ENCODE measurements at regions not wholly inside any gene's neighbourhood (a gene's known extent, or its start where the extent isn't known, plus 50 kb on each side); places are given as distances from the start of the nearest gene placed in this dataset.
A peak's percentile ranks its signal among the peaks of the same experiment; 100 is the strongest.
"Not testable (repeated sequence)": the region's sequence is repeated elsewhere in the genome, so short reads cannot be mapped to it uniquely, and the experiment has no call there.

GRCh38 chr6:106857771-106858652, 116.5 kb downstream of the CD24 start:
- Histone ChIP-seq H3K27ac (ENCODE audit: low read depth in 2 of 2, low read length in 1 of 2) (peak overlapping the region; percentile 67 to 72), H3K4me1 (ENCODE audit: control insufficient read depth in 2 of 2, insufficient read depth in 2 of 2, low read length in 1 of 2) (peaks cover 0 to 2% of the 10 kb centered on the region in 2 donors), H3K36me3 (ENCODE audit: control insufficient read depth in 2 of 2, insufficient read depth in 2 of 2, low read length in 1 of 2) (no peaks in the 10 kb centered on the region), H3K27me3 (ENCODE audit: control insufficient read depth in 1 of 2, insufficient read depth in 2 of 2, low read length in 2 of 2) (no peaks in the 10 kb centered on the region), H3K9me3 (ENCODE audit: control insufficient read depth in 2 of 2, insufficient read depth in 1 of 2, low read depth in 1 of 2, low read length in 1 of 2) (peaks cover 0 to 3% of the 10 kb centered on the region in 2 donors), H3K4me3 (ENCODE audit: low read depth in 1 of 2, low read length in 2 of 2) (no peak overlapping the region)
- 86 to 88% methylated on average over 9 of the region's 9 CpGs for WGBS, 2 donors

DNA sequence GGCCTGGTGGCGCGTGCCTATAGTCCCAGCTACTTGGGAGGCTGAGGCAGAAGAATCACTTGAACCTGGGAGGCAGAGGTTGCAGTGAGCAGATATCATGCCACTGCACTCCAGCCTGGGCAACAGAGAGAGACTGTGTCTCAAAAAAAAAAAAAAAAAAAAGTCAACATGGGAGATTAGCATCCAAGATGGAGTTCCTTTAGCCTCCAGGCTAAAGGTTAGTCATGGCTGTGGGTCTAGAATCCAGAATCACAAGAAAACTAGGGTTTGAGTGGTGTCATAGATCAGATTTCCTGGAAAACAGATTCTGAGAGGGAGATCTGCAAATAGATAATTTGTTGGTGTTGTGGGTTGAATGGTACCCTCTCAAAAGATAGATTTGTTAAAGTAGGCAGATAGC, 117.2 kb downstream of the CD24 start:
- not testable (repeated sequence) for H3K36me3 ChIP-seq (ENCODE audit: control insufficient read depth in 2 of 2, insufficient read depth in 2 of 2, low read length in 1 of 2); H3K9me3 ChIP-seq (ENCODE audit: control insufficient read depth in 2 of 2, insufficient read depth in 1 of 2, low read depth in 1 of 2, low read length in 1 of 2); H3K4me1 ChIP-seq (ENCODE audit: control insufficient read depth in 2 of 2, insufficient read depth in 2 of 2, low read length in 1 of 2); H3K4me3 ChIP-seq (ENCODE audit: low read depth in 1 of 2, low read length in 2 of 2); H3K27me3 ChIP-seq (ENCODE audit: control insufficient read depth in 1 of 2, insufficient read depth in 2 of 2, low read length in 2 of 2)
- 96 to 98% methylated on average over 2 of the region's 2 CpGs for WGBS, 2 donors
- H3K27ac ChIP-seq (ENCODE audit: low read depth in 2 of 2, low read length in 1 of 2): peak overlapping the region; percentile 67 to 72

DNA sequence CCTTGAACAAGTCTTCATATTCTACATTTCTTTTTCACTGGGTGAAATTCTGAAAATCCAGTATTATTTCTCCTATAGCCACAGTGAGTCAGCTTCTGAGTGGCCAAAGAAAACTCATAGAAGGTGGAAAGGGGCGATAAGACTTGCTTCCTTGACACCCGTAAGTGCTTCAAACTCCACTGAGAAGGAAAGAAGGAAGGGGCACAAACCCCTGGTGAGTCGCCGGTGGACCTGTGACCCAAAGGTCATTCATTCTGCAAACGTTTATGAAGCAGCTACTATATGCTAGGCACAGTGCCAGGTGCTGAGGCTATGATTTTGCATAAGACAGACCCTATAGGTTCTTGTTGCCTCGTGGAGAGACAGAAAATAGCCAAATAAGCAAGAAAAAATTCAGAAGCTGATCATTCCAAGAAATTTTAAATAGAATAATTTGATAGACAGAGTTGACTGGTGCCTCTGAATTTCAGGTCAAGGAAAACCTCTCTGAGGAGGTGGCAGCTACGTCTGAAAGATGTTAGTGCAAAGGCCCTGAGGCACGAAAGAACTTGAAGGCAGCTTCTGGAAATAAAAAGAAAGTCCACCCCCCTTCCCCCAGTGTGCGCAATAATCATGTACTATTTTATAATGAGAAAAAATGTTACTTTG, 118.2 kb downstream of the CD24 start:
- WGBS, 2 donors: 76 to 77% methylated on average over 9 of the region's 9 CpGs
- no peak overlapping the region for H3K27ac ChIP-seq (ENCODE audit: low read depth in 2 of 2, low read length in 1 of 2)
- no peaks in the 10 kb centered on the region for H3K27me3 ChIP-seq (ENCODE audit: control insufficient read depth in 1 of 2, insufficient read depth in 2 of 2, low read length in 2 of 2)
- peaks cover 0 to 2% of the 10 kb centered on the region in 2 donors for H3K9me3 ChIP-seq (ENCODE audit: control insufficient read depth in 2 of 2, insufficient read depth in 1 of 2, low read depth in 1 of 2, low read length in 1 of 2)
- no peak overlapping the region for H3K4me3 ChIP-seq (ENCODE audit: low read depth in 1 of 2, low read length in 2 of 2)
- no peaks in the 10 kb centered on the region for H3K36me3 ChIP-seq (ENCODE audit: control insufficient read depth in 2 of 2, insufficient read depth in 2 of 2, low read length in 1 of 2)
- peaks cover 0 to 2% of the 10 kb centered on the region in 2 donors for H3K4me1 ChIP-seq (ENCODE audit: control insufficient read depth in 2 of 2, insufficient read depth in 2 of 2, low read length in 1 of 2)

DNA sequence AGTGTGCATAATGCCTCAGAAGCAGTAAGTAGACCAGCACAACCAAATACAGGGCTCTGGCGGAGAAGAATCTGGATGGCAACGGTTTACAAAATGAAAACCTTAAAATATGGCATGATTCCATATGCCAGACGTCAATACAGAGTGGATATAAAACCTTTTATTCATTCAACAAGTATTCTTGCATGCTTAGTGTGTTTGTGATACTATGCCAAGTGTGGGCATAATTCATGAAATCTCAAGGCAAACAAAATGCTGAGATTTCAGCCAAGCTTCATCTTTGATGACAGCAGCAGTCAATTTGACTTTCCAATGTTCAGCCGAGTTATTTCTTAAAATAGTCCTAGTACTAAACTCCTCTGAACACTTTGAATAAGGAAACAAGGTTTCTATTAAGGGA, 119.4 kb downstream of the CD24 start:
- WGBS, 2 donors: 41 to 46% methylated on average over 4 of the region's 4 CpGs
- Histone ChIP-seq H3K9me3 (ENCODE audit: control insufficient read depth in 2 of 2, insufficient read depth in 1 of 2, low read depth in 1 of 2, low read length in 1 of 2) (peaks cover 0 to 2% of the 10 kb centered on the region in 2 donors), H3K4me3 (ENCODE audit: low read depth in 1 of 2, low read length in 2 of 2) (no peak overlapping the region), H3K27me3 (ENCODE audit: control insufficient read depth in 1 of 2, insufficient read depth in 2 of 2, low read length in 2 of 2) (no peaks in the 10 kb centered on the region), H3K36me3 (ENCODE audit: control insufficient read depth in 2 of 2, insufficient read depth in 2 of 2, low read length in 1 of 2) (no peaks in the 10 kb centered on the region), H3K27ac (ENCODE audit: low read depth in 2 of 2, low read length in 1 of 2) (no peak overlapping the region), H3K4me1 (ENCODE audit: control insufficient read depth in 2 of 2, insufficient read depth in 2 of 2, low read length in 1 of 2) (peaks cover 0 to 2% of the 10 kb centered on the region in 2 donors)

DNA sequence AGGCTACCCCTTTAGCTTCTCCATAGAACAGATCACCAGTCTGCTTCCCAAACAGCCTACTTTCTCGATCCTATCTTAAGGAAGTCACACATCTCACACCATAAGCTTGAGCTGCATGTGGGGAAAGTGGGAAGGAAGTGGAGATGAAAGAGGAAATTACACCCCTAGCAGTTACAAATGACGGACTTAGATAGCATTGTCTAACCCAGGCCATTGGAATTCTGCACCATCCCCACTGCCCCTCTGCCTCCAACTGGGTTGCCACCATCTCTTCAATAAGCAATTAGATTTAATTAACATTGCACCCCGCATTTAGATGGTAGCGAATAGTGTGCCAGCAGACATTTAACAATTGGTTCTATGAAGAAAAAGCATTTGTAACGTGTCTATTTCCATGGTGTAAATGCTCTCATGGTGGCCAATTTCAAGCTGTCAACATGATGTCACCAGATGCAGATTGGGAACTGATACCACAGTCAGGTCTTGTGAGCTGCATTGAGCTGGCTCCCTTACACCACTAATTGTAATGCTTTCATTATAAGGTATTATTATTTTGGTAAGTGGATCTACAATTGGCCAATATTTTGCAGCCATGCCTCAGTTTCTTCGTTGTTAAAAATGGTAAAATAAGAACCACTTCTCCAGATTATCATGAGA, 124.7 kb downstream of the CD24 start:
- peaks cover 0 to 2% of the 10 kb centered on the region in 2 donors for H3K9me3 ChIP-seq (ENCODE audit: control insufficient read depth in 2 of 2, insufficient read depth in 1 of 2, low read depth in 1 of 2, low read length in 1 of 2)
- H3K36me3 ChIP-seq (ENCODE audit: control insufficient read depth in 2 of 2, insufficient read depth in 2 of 2, low read length in 1 of 2): no peaks in the 10 kb centered on the region
- 74 to 84% methylated on average over 6 of the region's 6 CpGs for WGBS, 2 donors
- H3K4me1 ChIP-seq (ENCODE audit: control insufficient read depth in 2 of 2, insufficient read depth in 2 of 2, low read length in 1 of 2): no peaks in the 10 kb centered on the region
- no peak overlapping the region for H3K27ac ChIP-seq (ENCODE audit: low read depth in 2 of 2, low read length in 1 of 2)
- no peaks in the 10 kb centered on the region for H3K27me3 ChIP-seq (ENCODE audit: control insufficient read depth in 1 of 2, insufficient read depth in 2 of 2, low read length in 2 of 2)
- no peak overlapping the region for H3K4me3 ChIP-seq (ENCODE audit: low read depth in 1 of 2, low read length in 2 of 2)

- 80 to 84% methylated on average over 3 of the region's 3 CpGs for WGBS, 2 donors
Measured at GRCh38 chr6:106849120-106849519, 125.4 kb downstream of the CD24 start.

GRCh38 chr6:106847116-106847515, 127.4 kb downstream of the CD24 start:
- Histone ChIP-seq H3K27me3 (ENCODE audit: control insufficient read depth in 1 of 2, insufficient read depth in 2 of 2, low read length in 2 of 2) (no peaks in the 10 kb centered on the region), H3K27ac (ENCODE audit: low read depth in 2 of 2, low read length in 1 of 2) (no peak overlapping the region), H3K4me3 (ENCODE audit: low read depth in 1 of 2, low read length in 2 of 2) (no peak overlapping the region), H3K36me3 (ENCODE audit: control insufficient read depth in 2 of 2, insufficient read depth in 2 of 2, low read length in 1 of 2) (no peaks in the 10 kb centered on the region), H3K4me1 (ENCODE audit: control insufficient read depth in 2 of 2, insufficient read depth in 2 of 2, low read length in 1 of 2) (no peaks in the 10 kb centered on the region), H3K9me3 (ENCODE audit: control insufficient read depth in 2 of 2, insufficient read depth in 1 of 2, low read depth in 1 of 2, low read length in 1 of 2) (no peaks in the 10 kb centered on the region)
- WGBS, 2 donors: 79 to 80% methylated on average over 6 of the region's 6 CpGs

More at GRCh38 chr6:106849120-106849519, 125.4 kb downstream of the CD24 start:
- H3K27me3 ChIP-seq (ENCODE audit: control insufficient read depth in 1 of 2, insufficient read depth in 2 of 2, low read length in 2 of 2): no peaks in the 10 kb centered on the region
- H3K36me3 ChIP-seq (ENCODE audit: control insufficient read depth in 2 of 2, insufficient read depth in 2 of 2, low read length in 1 of 2): no peaks in the 10 kb centered on the region
- no peaks in the 10 kb centered on the region for H3K4me1 ChIP-seq (ENCODE audit: control insufficient read depth in 2 of 2, insufficient read depth in 2 of 2, low read length in 1 of 2)
- peaks cover 0 to 2% of the 10 kb centered on the region in 2 donors for H3K9me3 ChIP-seq (ENCODE audit: control insufficient read depth in 2 of 2, insufficient read depth in 1 of 2, low read depth in 1 of 2, low read length in 1 of 2)
- no peak overlapping the region for H3K4me3 ChIP-seq (ENCODE audit: low read depth in 1 of 2, low read length in 2 of 2)
- H3K27ac ChIP-seq (ENCODE audit: low read depth in 2 of 2, low read length in 1 of 2): no peak overlapping the region

DNA sequence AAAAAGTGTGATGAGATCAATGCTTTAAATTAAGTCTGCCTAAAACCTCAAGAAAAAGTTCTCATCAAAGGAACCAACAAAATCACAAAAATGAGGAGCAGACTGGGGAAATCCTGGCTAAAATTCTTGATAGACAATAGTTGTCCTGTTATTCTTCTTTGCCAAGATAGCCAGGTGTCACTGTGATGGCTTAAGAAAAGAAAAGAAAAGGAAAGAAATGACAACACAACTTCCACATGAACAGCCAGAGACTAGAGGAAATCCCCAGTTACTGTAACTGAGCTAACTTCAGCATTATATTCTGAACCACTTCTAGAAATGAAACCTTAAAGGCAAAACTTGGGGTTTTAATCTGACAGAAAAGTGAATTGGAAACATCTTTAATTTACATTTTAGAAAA, 129.6 kb downstream of the CD24 start:
- H3K9me3 ChIP-seq (ENCODE audit: control insufficient read depth in 2 of 2, insufficient read depth in 1 of 2, low read depth in 1 of 2, low read length in 1 of 2): no peaks in the 10 kb centered on the region
- no peaks in the 10 kb centered on the region for H3K4me1 ChIP-seq (ENCODE audit: control insufficient read depth in 2 of 2, insufficient read depth in 2 of 2, low read length in 1 of 2)
- H3K4me3 ChIP-seq (ENCODE audit: low read depth in 1 of 2, low read length in 2 of 2): no peak overlapping the region
- H3K27ac ChIP-seq (ENCODE audit: low read depth in 2 of 2, low read length in 1 of 2): no peak overlapping the region
- no peaks in the 10 kb centered on the region for H3K27me3 ChIP-seq (ENCODE audit: control insufficient read depth in 1 of 2, insufficient read depth in 2 of 2, low read length in 2 of 2)
- H3K36me3 ChIP-seq (ENCODE audit: control insufficient read depth in 2 of 2, insufficient read depth in 2 of 2, low read length in 1 of 2): no peaks in the 10 kb centered on the region

- no peaks in the 10 kb centered on the region for H3K36me3 ChIP-seq (ENCODE audit: control insufficient read depth in 2 of 2, insufficient read depth in 2 of 2, low read length in 1 of 2)
- no peak overlapping the region for H3K4me3 ChIP-seq (ENCODE audit: low read depth in 1 of 2, low read length in 2 of 2)
- 80 to 84% methylated on average over 6 of the region's 6 CpGs for WGBS, 2 donors
- no peaks in the 10 kb centered on the region for H3K27me3 ChIP-seq (ENCODE audit: control insufficient read depth in 1 of 2, insufficient read depth in 2 of 2, low read length in 2 of 2)
- H3K27ac ChIP-seq (ENCODE audit: low read depth in 2 of 2, low read length in 1 of 2): no peak overlapping the region
- H3K9me3 ChIP-seq (ENCODE audit: control insufficient read depth in 2 of 2, insufficient read depth in 1 of 2, low read depth in 1 of 2, low read length in 1 of 2): peaks cover 0 to 2% of the 10 kb centered on the region in 2 donors
- H3K4me1 ChIP-seq (ENCODE audit: control insufficient read depth in 2 of 2, insufficient read depth in 2 of 2, low read length in 1 of 2): no peaks in the 10 kb centered on the region
Measured at GRCh38 chr6:106832766-106833510, 141.6 kb downstream of the CD24 start.
